ENCODE measurements at regions not wholly inside any gene's neighbourhood (a gene's known extent, or its start where the extent isn't known, plus 50 kb on each side); places are given as distances from the start of the nearest gene placed in this dataset.

DNA sequence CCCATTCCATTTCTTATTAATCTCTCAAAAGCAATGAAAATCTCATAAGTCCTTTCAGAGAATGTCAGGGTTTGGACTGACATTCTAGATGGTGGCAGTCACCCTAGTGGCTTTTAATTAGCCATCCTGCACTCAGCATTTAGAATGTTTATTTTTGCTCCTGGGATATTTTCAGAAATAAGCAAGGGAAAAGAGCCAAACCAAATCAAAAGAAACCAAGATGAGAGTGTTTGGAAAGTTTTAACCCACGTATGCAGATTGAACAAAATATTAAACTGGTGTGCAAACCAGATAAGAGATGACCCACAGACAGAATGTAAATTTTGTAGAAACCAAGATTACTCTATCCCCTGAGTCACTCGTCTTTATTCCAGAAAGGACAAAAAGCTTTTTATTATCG lies 275.8 kb downstream of the SQOR start:
- no peak overlapping the region for H3K4me3 ChIP-seq (ENCODE audit: low read depth, low read length)
- TF ChIP-seq, protein P1, sequence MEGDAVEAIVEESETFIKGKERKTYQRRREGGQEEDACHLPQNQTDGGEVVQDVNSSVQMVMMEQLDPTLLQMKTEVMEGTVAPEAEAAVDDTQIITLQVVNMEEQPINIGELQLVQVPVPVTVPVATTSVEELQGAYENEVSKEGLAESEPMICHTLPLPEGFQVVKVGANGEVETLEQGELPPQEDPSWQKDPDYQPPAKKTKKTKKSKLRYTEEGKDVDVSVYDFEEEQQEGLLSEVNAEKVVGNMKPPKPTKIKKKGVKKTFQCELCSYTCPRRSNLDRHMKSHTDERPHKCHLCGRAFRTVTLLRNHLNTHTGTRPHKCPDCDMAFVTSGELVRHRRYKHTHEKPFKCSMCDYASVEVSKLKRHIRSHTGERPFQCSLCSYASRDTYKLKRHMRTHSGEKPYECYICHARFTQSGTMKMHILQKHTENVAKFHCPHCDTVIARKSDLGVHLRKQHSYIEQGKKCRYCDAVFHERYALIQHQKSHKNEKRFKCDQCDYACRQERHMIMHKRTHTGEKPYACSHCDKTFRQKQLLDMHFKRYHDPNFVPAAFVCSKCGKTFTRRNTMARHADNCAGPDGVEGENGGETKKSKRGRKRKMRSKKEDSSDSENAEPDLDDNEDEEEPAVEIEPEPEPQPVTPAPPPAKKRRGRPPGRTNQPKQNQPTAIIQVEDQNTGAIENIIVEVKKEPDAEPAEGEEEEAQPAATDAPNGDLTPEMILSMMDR (IDR thresholded peaks at IDR 0.05; ENCODE audit: low read depth, low read length) = no peak

DNA sequence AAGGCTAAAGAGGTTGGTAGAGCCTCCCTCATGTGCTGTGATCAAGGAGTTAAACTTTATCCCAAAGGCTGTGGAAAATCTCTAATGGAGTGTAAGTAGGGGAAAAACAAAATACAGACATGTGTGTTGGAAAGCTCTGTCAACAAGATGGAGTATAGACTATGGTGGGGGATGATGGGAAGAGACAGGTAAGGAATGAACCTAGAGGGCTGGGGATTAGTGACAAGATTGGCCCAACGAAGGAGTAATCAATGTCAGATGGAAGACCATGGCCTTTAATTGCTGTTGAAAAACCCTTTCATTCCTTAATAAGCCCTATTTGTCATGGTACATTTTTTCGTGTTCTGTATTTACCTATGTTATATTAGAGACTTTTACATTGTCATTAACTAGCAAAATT lies 278.6 kb downstream of the SQOR start:
- TF ChIP-seq, protein P1 (IDR thresholded peaks at IDR 0.05; ENCODE audit: low read depth, low read length) = no peak
- H3K4me3 ChIP-seq (ENCODE audit: low read depth, low read length) = no peak overlapping the region

DNA sequence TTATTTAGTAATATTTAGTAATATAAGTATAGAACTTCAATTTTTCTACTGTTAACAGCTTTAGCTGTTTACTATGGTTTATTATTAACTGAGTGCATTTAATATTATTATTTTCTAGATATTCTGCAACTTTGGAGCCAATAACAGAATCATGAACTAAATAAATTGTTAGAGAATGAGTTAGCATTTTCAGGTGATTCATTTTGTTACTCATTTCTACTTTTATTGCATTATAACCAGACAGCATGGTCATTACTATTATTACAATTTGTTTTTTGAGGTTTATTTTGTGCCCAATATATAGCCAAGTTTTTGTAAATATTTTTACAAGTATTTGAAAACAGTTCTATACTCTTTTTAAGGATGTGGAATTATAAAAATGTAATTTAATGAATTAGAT lies 279.6 kb downstream of the SQOR start:
- H3K4me3 ChIP-seq (ENCODE audit: low read depth, low read length) = no peak overlapping the region
- TF ChIP-seq, protein P1 (IDR thresholded peaks at IDR 0.05; ENCODE audit: low read depth, low read length) = no peak

DNA sequence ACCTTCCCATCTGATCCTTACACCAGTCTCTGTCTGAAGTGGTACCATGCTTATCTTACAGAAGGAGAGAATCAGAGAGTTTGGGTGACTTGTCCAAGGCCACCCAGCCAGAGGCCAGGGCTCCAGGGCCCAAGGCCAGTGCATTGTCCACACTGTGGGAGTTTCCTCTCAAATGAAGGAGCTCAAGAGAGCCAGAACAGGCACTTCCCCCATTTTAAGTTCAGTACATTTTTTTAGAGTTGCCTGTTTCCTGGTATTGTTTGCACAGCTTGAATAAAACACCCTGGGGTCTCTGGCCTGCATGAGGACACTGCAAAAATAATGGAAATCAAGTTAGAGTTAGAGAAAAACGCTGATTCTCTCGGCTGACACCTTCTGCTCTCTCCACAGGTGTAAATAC lies 284.0 kb downstream of the SQOR start:
- no peak overlapping the region for H3K4me3 ChIP-seq (ENCODE audit: low read depth, low read length)
- TF ChIP-seq, protein P1 (IDR thresholded peaks at IDR 0.05; ENCODE audit: low read depth, low read length) = no peak

DNA sequence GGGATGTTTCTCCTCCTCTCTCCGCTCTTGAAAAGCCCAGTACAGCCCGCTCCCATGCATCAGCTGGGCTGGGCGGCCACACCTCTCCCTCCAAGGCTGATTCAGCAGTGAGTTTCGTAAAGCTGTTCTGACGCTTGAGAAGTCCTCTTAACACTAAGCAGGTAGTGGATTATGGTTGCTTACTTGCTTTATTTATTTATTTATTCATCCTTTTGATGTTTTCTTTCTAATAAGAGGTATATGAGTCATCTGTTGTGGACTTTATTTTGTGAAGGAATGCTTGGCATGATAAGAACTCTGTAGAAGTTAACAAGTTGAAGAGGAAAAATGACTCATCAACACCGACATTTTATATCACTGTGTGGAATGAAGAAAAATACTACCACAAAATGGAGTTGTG lies 285.0 kb downstream of the SQOR start:
- H3K4me3 ChIP-seq (ENCODE audit: low read depth, low read length) = no peak overlapping the region
- TF ChIP-seq, protein P1 (IDR thresholded peaks at IDR 0.05; ENCODE audit: low read depth, low read length) = no peak

DNA sequence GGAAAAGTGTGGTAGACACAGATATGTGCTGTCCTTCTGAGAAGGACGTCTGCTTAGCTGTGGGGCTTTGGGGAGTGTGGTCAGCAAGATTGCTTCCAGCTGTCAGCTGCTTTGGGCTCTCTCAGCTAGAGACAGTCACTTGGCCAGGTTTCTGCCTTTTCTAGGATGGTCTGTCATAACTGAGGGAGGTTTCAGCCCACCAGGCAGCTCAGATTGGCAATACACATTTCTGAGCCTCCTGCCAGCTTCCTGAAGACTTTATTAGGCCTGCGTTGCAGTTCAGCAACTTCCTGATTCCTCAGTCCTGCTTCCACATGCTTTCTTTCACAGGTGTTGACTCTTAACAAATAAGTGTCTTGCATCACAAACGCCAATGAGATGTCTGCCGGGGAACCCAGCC lies 286.5 kb downstream of the SQOR start:
- TF ChIP-seq, protein P1 (IDR thresholded peaks at IDR 0.05; ENCODE audit: low read depth, low read length) = no peak
- no peak overlapping the region for H3K4me3 ChIP-seq (ENCODE audit: low read depth, low read length)

DNA sequence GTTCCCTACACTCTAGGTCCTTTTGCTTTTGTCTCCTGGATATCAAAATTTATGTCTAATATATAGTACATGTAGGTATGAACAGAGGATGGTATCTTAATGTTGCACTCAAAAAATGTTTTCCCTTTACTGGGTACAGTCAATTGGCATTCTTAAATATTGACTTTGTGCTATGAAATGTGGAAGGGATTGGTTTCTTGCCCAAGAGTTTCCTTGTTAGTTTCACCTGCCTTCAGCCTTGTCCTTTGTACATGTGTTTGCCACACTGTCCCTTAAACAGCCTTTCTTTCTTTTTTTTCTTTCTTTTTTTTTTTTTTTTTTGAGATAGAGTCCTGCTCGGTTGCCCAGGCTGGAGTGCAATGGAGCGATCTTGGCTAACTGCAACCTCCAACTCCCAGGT lies 287.1 kb downstream of the SQOR start:
- H3K4me3 ChIP-seq (ENCODE audit: low read depth, low read length) = no peak overlapping the region
- TF ChIP-seq, protein P1 (IDR thresholded peaks at IDR 0.05; ENCODE audit: low read depth, low read length) = no peak

Measured in WI38 (cell line).